ENCODE measurements at regions not wholly inside any gene's neighbourhood (a gene's known extent, or its start where the extent isn't known, plus 50 kb on each side); places are given as distances from the start of the nearest gene placed in this dataset.
"Not testable (repeated sequence)": the region's sequence is repeated elsewhere in the genome, so short reads cannot be mapped to it uniquely, and the experiment has no call there.

- TF ChIP-seq CTCF (conservative IDR thresholded peaks at IDR 0.05; ENCODE audit: low read depth, low read length); EZH2 (IDR thresholded peaks at IDR 0.05; ENCODE audit: low read length, unreplicated experiment); EZH2phosphoT487 (IDR thresholded peaks at IDR 0.05; ENCODE audit: borderline replicate concordance, low read length): not testable (repeated sequence)
Observed at GRCh38 chr3:125838857-125839256, 130.1 kb upstream of the ROPN1B start.
